MM.1S (cell line): ENCODE measurements at regions not wholly inside any gene's neighbourhood (a gene's known extent, or its start where the extent isn't known, plus 50 kb on each side); places are given as distances from the start of the nearest gene placed in this dataset.

ENCODE experiments used
- EZH2 ChIP-seq: fragments of 300-600 bp; sonication (generic); optimal IDR thresholded peaks from 2 replicates; pipeline ENCODE3; 2017; ENCODE audit warnings: low read depth, mild to moderate bottlenecking, antibody characterized with exemption, low read length, mixed read lengths
- TF ChIP-seq, protein P1 (sequence below): fragments of 300-600 bp; sonication (generic); IDR thresholded peaks from 2 replicates; pipeline ENCODE4 v1.5.1; 2016; ENCODE audit warnings: antibody characterized with exemption, low read length, mixed read lengths

DNA sequence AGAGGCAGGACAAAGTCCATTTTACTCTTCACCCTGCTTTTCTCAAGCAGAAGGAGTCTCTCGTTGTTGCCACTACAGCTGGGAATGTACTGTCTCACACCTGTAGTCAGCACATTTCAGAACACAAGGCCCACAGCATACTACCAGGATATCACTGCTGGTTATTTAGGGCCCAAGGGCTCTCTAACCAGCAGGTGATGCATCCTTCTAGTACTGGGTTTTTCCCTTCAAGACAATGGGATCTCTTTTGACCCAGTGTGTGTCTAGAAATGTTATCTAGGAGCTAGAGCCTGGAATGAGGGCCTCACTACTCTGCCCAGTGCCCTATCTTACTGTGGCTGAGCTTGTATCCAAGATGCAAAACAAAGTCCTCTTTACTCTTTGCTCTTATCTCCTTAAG is 235.1 kb upstream of the PRR16 start:
- no peak for TF ChIP-seq EZH2
- TF ChIP-seq, protein P1, sequence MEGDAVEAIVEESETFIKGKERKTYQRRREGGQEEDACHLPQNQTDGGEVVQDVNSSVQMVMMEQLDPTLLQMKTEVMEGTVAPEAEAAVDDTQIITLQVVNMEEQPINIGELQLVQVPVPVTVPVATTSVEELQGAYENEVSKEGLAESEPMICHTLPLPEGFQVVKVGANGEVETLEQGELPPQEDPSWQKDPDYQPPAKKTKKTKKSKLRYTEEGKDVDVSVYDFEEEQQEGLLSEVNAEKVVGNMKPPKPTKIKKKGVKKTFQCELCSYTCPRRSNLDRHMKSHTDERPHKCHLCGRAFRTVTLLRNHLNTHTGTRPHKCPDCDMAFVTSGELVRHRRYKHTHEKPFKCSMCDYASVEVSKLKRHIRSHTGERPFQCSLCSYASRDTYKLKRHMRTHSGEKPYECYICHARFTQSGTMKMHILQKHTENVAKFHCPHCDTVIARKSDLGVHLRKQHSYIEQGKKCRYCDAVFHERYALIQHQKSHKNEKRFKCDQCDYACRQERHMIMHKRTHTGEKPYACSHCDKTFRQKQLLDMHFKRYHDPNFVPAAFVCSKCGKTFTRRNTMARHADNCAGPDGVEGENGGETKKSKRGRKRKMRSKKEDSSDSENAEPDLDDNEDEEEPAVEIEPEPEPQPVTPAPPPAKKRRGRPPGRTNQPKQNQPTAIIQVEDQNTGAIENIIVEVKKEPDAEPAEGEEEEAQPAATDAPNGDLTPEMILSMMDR, result no peak
